GM23338 (cell line): ENCODE measurements at regions not wholly inside any gene's neighbourhood (a gene's known extent, or its start where the extent isn't known, plus 50 kb on each side); places are given as distances from the start of the nearest gene placed in this dataset.

Experiments
- ATAC-seq: fragments of 200-7000 bp; cut with Tn5 transposase; 3 replicates; pipeline ENCODE4 v1.9.1; 2020
- DNase-seq: peaks from one replicate; pipeline ENCODE4 v3.0.0-alpha.2; 2015; ENCODE audit warnings: low spot score
- H2AFZ ChIP-seq: fragments of 200-600 bp; sonication (generic); 2 replicates; pipeline ENCODE4 v1.8.0; 2016; ENCODE audit warnings: antibody characterized with exemption, mild to moderate bottlenecking, moderate library complexity
- H3F3A ChIP-seq: fragments of 200-600 bp; sonication (generic); replicated peaks from 2 replicates; pipeline ENCODE4 v1.8.0; 2017; ENCODE audit warnings: antibody characterized with exemption, mixed run types, low read depth
- H3K27ac ChIP-seq: fragments of 200-600 bp; sonication (generic); 2 replicates; pipeline ENCODE4 v1.6.1; 2016; ENCODE audit warnings: low read depth
- H3K27me3 ChIP-seq: fragments of 200-600 bp; sonication (generic); 2 replicates; pipeline ENCODE4 v1.8.0; 2016; ENCODE audit warnings: mild to moderate bottlenecking, mixed run types, moderate library complexity; ENCODE audit not compliant: insufficient read depth
- H3K36me3 ChIP-seq: fragments of 200-600 bp; sonication (generic); 2 replicates; pipeline ENCODE4 v1.8.0; 2016; ENCODE audit warnings: mild to moderate bottlenecking; ENCODE audit not compliant: insufficient read depth
- H3K4me1 ChIP-seq: fragments of 200-600 bp; sonication (generic); 2 replicates; pipeline ENCODE4 v1.8.0; 2016; ENCODE audit warnings: mild to moderate bottlenecking, moderate library complexity; ENCODE audit not compliant: insufficient read depth
- H3K4me2 ChIP-seq: fragments of 200-600 bp; sonication (generic); 2 replicates; pipeline ENCODE4 v1.7.1; 2017; ENCODE audit warnings: mixed run types
- H3K4me3 ChIP-seq: fragments of 200-600 bp; sonication (generic); 2 replicates; pipeline ENCODE4 v1.6.1; 2016; ENCODE audit warnings: mixed run types
- H3K79me2 ChIP-seq: fragments of 200-600 bp; sonication (generic); replicated peaks from 2 replicates; pipeline ENCODE4 v1.8.0; 2017; ENCODE audit warnings: mild to moderate bottlenecking; ENCODE audit not compliant: insufficient read depth
- H3K9me2 ChIP-seq: fragments of 200-600 bp; sonication (generic); 2 replicates; pipeline ENCODE4 v1.8.0; 2017; ENCODE audit not compliant: insufficient read depth
- H4K20me1 ChIP-seq: fragments of 200-600 bp; sonication (generic); replicated peaks from 2 replicates; pipeline ENCODE4 v1.8.0; 2017; ENCODE audit warnings: mild to moderate bottlenecking; ENCODE audit not compliant: insufficient read depth
- H3K27ac Mint-ChIP-seq: 2 replicates; pipeline ENCODE4 v1.8.0; 2020; ENCODE audit warnings: inconsistent platforms, mild to moderate bottlenecking, moderate library complexity, mixed read lengths
- H3K27me3 Mint-ChIP-seq: 3 replicates; pipeline ENCODE4 v1.8.0; 2022; ENCODE audit warnings: low read depth, mild to moderate bottlenecking, moderate library complexity, mixed read lengths, inconsistent platforms; ENCODE audit not compliant: insufficient read depth, poor library complexity
- H3K36me3 Mint-ChIP-seq: 3 replicates; pipeline ENCODE4 v1.8.0; 2021; ENCODE audit warnings: low read depth, mild to moderate bottlenecking, inconsistent platforms, moderate library complexity, mixed read lengths
- H3K4me1 Mint-ChIP-seq: 3 replicates; pipeline ENCODE4 v1.8.0; 2020; ENCODE audit warnings: mild to moderate bottlenecking, inconsistent platforms, mixed read lengths
- H3K4me3 Mint-ChIP-seq: 3 replicates; pipeline ENCODE4 v1.8.0; 2021; ENCODE audit warnings: moderate library complexity, mild to moderate bottlenecking, inconsistent platforms, mixed read lengths
- H3K9me3 Mint-ChIP-seq: 3 replicates; pipeline ENCODE4 v1.8.0; 2020; ENCODE audit warnings: moderate library complexity, mild to moderate bottlenecking, inconsistent platforms, mixed read lengths
- CREB1 ChIP-seq: fragments of 250-450 bp; sonication (Bioruptor Pico); IDR thresholded peaks from 2 replicates; pipeline ENCODE4 v1.5.0; 2020; ENCODE audit warnings: low read depth, mild to moderate bottlenecking, moderate library complexity
- EZH2 ChIP-seq: fragments of 200-600 bp; sonication (generic); IDR thresholded peaks from one replicate; pipeline ENCODE4 v1.8.0; 2017; ENCODE audit warnings: antibody characterized with exemption, mild to moderate bottlenecking, low read depth; ENCODE audit not compliant: unreplicated experiment
- EZH2phosphoT487 ChIP-seq: fragments of 200-600 bp; sonication (generic); IDR thresholded peaks from one replicate; pipeline ENCODE4 v1.8.1; 2018; ENCODE audit warnings: antibody characterized with exemption; ENCODE audit not compliant: unreplicated experiment
- JUNB ChIP-seq: IDR thresholded peaks from one replicate; pipeline ENCODE4 v1.6.1; 2016; ENCODE audit warnings: antibody characterized with exemption; ENCODE audit not compliant: unreplicated experiment
- NANOG ChIP-seq: IDR thresholded peaks from 2 replicates; pipeline ENCODE4 v1.6.1; 2016; ENCODE audit warnings: antibody characterized with exemption, borderline replicate concordance
- POLR2AphosphoS5 ChIP-seq: IDR thresholded peaks from 2 replicates; pipeline ENCODE4 v1.6.1; 2016; ENCODE audit warnings: antibody characterized with exemption, low read depth
- STAT1 ChIP-seq: IDR thresholded peaks from one replicate; pipeline ENCODE4 v1.6.1; 2016; ENCODE audit warnings: antibody characterized with exemption; ENCODE audit not compliant: unreplicated experiment
- ZNF114 ChIP-seq: fragments of 250-450 bp; sonication (Bioruptor Pico); IDR thresholded peaks from 2 replicates; pipeline ENCODE4 v1.5.0; 2020; ENCODE audit warnings: mild to moderate bottlenecking, moderate library complexity
- ZNF331 ChIP-seq: fragments of 250-450 bp; sonication (Bioruptor Pico); IDR thresholded peaks from 2 replicates; pipeline ENCODE4 v1.5.0; 2020; ENCODE audit warnings: low read depth, mild to moderate bottlenecking, moderate library complexity
- TF ChIP-seq, protein P1 (sequence below), 2 experiments: fragments of 200-600 bp in 1 of 2; sonication (generic) in 1 of 2; conservative IDR thresholded peaks; 2 replicates each; pipeline versions ENCODE4 v1.5.1 to v1.6.1; 2016 to 2017; ENCODE audit warnings: antibody characterized with exemption in 2 of 2, low read depth in 2 of 2, mild to moderate bottlenecking in 2 of 2, moderate library complexity in 1 of 2
- TF ChIP-seq, protein P2 (sequence below): fragments of 250-450 bp; sonication (Bioruptor Pico); IDR thresholded peaks from 2 replicates; pipeline ENCODE4 v1.5.0; 2020; ENCODE audit warnings: mild to moderate bottlenecking, moderate library complexity
- TF ChIP-seq, protein P3 (sequence below): IDR thresholded peaks from one replicate; pipeline ENCODE4 v1.6.1; 2018; ENCODE audit warnings: antibody characterized with exemption; ENCODE audit not compliant: unreplicated experiment
- TF ChIP-seq, protein P4 (sequence below): IDR thresholded peaks from 2 replicates; pipeline ENCODE4 v1.6.1; 2016; ENCODE audit warnings: antibody characterized with exemption

DNA sequence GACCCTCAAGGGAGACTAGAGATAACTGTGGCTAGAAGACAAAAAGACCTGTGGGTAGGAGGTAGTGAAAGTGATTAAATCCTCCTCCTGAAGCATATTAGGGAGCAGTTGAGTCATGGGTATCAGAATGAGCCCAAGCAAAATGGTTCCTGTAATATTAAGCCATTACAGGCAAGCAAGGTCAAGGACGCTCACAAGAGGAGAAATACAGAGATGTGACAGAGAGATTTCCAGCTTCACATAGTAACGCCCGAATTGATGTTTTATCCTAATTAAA is 77.7 kb downstream of the FAM76B start:
- no peak overlapping the region for H3K4me2 ChIP-seq
- TF ChIP-seq, protein P1, sequence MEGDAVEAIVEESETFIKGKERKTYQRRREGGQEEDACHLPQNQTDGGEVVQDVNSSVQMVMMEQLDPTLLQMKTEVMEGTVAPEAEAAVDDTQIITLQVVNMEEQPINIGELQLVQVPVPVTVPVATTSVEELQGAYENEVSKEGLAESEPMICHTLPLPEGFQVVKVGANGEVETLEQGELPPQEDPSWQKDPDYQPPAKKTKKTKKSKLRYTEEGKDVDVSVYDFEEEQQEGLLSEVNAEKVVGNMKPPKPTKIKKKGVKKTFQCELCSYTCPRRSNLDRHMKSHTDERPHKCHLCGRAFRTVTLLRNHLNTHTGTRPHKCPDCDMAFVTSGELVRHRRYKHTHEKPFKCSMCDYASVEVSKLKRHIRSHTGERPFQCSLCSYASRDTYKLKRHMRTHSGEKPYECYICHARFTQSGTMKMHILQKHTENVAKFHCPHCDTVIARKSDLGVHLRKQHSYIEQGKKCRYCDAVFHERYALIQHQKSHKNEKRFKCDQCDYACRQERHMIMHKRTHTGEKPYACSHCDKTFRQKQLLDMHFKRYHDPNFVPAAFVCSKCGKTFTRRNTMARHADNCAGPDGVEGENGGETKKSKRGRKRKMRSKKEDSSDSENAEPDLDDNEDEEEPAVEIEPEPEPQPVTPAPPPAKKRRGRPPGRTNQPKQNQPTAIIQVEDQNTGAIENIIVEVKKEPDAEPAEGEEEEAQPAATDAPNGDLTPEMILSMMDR (conservative IDR thresholded peaks at IDR 0.05; ENCODE audit: low read depth in 2 of 2), result no peak
- TF ChIP-seq CREB1 (CRISPR knock-in tag) (no peak), JUNB (no peak), EZH2phosphoT487 (no peak), EZH2 (no peak), ZNF331 (CRISPR knock-in tag) (no peak), STAT1 (no peak), ZNF114 (CRISPR knock-in tag) (no peak), POLR2AphosphoS5 (no peak), NANOG (no peak)
- TF ChIP-seq, protein P2, sequence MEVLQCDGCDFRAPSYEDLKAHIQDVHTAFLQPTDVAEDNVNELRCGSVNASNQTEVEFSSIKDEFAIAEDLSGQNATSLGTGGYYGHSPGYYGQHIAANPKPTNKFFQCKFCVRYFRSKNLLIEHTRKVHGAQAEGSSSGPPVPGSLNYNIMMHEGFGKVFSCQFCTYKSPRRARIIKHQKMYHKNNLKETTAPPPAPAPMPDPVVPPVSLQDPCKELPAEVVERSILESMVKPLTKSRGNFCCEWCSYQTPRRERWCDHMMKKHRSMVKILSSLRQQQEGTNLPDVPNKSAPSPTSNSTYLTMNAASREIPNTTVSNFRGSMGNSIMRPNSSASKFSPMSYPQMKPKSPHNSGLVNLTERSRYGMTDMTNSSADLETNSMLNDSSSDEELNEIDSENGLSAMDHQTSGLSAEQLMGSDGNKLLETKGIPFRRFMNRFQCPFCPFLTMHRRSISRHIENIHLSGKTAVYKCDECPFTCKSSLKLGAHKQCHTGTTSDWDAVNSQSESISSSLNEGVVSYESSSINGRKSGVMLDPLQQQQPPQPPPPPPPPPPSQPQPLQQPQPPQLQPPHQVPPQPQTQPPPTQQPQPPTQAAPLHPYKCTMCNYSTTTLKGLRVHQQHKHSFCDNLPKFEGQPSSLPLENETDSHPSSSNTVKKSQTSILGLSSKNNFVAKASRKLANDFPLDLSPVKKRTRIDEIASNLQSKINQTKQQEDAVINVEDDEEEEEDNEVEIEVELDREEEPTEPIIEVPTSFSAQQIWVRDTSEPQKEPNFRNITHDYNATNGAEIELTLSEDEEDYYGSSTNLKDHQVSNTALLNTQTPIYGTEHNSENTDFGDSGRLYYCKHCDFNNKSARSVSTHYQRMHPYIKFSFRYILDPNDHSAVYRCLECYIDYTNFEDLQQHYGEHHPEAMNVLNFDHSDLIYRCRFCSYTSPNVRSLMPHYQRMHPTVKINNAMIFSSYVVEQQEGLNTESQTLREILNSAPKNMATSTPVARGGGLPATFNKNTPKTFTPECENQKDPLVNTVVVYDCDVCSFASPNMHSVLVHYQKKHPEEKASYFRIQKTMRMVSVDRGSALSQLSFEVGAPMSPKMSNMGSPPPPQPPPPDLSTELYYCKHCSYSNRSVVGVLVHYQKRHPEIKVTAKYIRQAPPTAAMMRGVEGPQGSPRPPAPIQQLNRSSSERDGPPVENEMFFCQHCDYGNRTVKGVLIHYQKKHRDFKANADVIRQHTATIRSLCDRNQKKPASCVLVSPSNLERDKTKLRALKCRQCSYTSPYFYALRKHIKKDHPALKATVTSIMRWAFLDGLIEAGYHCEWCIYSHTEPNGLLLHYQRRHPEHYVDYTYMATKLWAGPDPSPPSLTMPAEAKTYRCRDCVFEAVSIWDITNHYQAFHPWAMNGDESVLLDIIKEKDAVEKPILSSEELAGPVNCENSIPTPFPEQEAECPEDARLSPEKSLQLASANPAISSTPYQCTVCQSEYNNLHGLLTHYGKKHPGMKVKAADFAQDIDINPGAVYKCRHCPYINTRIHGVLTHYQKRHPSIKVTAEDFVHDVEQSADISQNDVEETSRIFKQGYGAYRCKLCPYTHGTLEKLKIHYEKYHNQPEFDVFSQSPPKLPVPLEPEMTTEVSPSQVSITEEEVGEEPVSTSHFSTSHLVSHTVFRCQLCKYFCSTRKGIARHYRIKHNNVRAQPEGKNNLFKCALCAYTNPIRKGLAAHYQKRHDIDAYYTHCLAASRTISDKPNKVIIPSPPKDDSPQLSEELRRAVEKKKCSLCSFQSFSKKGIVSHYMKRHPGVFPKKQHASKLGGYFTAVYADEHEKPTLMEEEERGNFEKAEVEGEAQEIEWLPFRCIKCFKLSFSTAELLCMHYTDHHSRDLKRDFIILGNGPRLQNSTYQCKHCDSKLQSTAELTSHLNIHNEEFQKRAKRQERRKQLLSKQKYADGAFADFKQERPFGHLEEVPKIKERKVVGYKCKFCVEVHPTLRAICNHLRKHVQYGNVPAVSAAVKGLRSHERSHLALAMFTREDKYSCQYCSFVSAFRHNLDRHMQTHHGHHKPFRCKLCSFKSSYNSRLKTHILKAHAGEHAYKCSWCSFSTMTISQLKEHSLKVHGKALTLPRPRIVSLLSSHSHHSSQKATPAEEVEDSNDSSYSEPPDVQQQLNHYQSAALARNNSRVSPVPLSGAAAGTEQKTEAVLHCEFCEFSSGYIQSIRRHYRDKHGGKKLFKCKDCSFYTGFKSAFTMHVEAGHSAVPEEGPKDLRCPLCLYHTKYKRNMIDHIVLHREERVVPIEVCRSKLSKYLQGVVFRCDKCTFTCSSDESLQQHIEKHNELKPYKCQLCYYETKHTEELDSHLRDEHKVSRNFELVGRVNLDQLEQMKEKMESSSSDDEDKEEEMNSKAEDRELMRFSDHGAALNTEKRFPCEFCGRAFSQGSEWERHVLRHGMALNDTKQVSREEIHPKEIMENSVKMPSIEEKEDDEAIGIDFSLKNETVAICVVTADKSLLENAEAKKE (CRISPR knock-in tag), result no peak
- TF ChIP-seq, protein P3, sequence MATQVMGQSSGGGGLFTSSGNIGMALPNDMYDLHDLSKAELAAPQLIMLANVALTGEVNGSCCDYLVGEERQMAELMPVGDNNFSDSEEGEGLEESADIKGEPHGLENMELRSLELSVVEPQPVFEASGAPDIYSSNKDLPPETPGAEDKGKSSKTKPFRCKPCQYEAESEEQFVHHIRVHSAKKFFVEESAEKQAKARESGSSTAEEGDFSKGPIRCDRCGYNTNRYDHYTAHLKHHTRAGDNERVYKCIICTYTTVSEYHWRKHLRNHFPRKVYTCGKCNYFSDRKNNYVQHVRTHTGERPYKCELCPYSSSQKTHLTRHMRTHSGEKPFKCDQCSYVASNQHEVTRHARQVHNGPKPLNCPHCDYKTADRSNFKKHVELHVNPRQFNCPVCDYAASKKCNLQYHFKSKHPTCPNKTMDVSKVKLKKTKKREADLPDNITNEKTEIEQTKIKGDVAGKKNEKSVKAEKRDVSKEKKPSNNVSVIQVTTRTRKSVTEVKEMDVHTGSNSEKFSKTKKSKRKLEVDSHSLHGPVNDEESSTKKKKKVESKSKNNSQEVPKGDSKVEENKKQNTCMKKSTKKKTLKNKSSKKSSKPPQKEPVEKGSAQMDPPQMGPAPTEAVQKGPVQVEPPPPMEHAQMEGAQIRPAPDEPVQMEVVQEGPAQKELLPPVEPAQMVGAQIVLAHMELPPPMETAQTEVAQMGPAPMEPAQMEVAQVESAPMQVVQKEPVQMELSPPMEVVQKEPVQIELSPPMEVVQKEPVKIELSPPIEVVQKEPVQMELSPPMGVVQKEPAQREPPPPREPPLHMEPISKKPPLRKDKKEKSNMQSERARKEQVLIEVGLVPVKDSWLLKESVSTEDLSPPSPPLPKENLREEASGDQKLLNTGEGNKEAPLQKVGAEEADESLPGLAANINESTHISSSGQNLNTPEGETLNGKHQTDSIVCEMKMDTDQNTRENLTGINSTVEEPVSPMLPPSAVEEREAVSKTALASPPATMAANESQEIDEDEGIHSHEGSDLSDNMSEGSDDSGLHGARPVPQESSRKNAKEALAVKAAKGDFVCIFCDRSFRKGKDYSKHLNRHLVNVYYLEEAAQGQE, result no peak
- TF ChIP-seq, protein P4, sequence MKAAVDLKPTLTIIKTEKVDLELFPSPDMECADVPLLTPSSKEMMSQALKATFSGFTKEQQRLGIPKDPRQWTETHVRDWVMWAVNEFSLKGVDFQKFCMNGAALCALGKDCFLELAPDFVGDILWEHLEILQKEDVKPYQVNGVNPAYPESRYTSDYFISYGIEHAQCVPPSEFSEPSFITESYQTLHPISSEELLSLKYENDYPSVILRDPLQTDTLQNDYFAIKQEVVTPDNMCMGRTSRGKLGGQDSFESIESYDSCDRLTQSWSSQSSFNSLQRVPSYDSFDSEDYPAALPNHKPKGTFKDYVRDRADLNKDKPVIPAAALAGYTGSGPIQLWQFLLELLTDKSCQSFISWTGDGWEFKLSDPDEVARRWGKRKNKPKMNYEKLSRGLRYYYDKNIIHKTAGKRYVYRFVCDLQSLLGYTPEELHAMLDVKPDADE, result no peak
- H3K9me2 ChIP-seq, result no peaks in the 10 kb centered on the region
- no peak for DNase-seq
- H2AFZ ChIP-seq, result no peak overlapping the region
- no peak for ATAC-seq
- H3K4me1 ChIP-seq, result no peaks in the 10 kb centered on the region
- no peaks in the 10 kb centered on the region for H3K36me3 ChIP-seq
- H3K27ac Mint-ChIP-seq, result no peak overlapping the region
- peaks cover 5% of the 10 kb centered on the region; the same call in 2 of the 3 replicates for H3K4me1 Mint-ChIP-seq
- H3K27ac ChIP-seq, result no peak overlapping the region
- no peak overlapping the region for H3K4me3 Mint-ChIP-seq
- no peaks in the 10 kb centered on the region for H3K27me3 ChIP-seq
- no peak overlapping the region for H3K4me3 ChIP-seq
- H3K36me3 Mint-ChIP-seq, result no peaks in the 10 kb centered on the region
- H3F3A ChIP-seq, result no peaks in the 10 kb centered on the region
- no peaks in the 10 kb centered on the region for H3K79me2 ChIP-seq
- no peaks in the 10 kb centered on the region for H4K20me1 ChIP-seq
- H3K27me3 Mint-ChIP-seq, result no peaks in the 10 kb centered on the region
- H3K9me3 Mint-ChIP-seq, result no peaks in the 10 kb centered on the region
